ENCODE measurements at regions not wholly inside any gene's neighbourhood (a gene's known extent, or its start where the extent isn't known, plus 50 kb on each side); places are given as distances from the start of the nearest gene placed in this dataset.

DNA sequence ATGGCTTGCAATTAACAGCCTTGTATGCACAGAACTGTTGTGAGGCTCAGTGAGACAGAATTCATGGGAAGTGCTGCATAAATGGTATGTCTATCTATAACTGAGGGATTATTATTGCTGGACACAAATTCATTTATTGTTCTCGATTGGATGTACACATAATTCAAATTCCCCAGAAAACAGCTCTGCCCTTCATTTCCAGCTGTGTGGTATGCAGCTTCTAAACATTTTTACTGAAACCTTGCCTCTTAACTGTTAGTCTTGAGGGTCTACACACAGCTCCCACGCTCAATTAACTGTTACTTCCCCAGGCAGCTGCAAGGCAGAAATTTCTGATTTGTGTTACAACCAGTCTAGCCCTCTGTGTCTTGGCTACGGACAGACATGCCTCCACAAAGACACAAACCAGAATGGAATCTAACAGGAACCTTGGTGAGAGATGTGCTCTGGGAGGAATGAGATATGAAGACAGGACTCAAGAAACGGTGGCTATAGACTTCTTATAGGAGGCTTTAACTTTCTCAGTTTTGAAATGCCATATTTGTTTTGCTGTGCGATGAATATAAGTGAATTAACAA is 139.7 kb upstream of the TBL1XR1 start:
- no peak overlapping the region for H3K9ac ChIP-seq (replicated peaks in 1 of 4; ENCODE audit: extremely low read depth in 1 of 4, low read depth in 3 of 4, low read length in 3 of 4)
- H3K18ac ChIP-seq (ENCODE audit: extremely low read depth, low read length): no peak overlapping the region
- no peak overlapping the region for H2AFZ ChIP-seq (ENCODE audit: low read length)
- ChIA-PET POLR2A (ENCODE audit: partially characterized antibody) (interaction anchor here (1.5 kb wide), 1 partner anchor 20 kb away, joined by 3 read pairs; no protein-coding TSS in a partner anchor), CTCF (ENCODE audit: partially characterized antibody) (interaction anchor here (1.4 kb wide), 1 partner anchor 146 kb away, joined by 3 read pairs; no protein-coding TSS in a partner anchor)
- peaks cover 0 to 3% (median 2%) of the 10 kb centered on the region in 4 experiments; a peak in 6 of 7 replicates for H3K27me3 ChIP-seq (replicated peaks in 1 of 4; ENCODE audit: control insufficient read depth in 3 of 4, extremely low read depth in 1 of 4, insufficient read depth in 3 of 4, low read length in 3 of 4)
- no peak overlapping the region for H2BK20ac ChIP-seq (ENCODE audit: low read length)
- no peaks in the 10 kb centered on the region for H3K4me1 ChIP-seq (replicated peaks in 1 of 4; ENCODE audit: control insufficient read depth in 3 of 4, insufficient read depth in 4 of 4, low read length in 3 of 4)
- H4K8ac ChIP-seq (ENCODE audit: extremely low read depth, insufficient read depth, low read length): no peak overlapping the region
- no peak overlapping the region for H3K4ac ChIP-seq (replicated peaks; ENCODE audit: insufficient read length, low read depth, low read length)
- H2BK15ac ChIP-seq (ENCODE audit: low read length): no peak overlapping the region
- H3K56ac ChIP-seq (replicated peaks; ENCODE audit: insufficient read length, low read depth, low read length): no peak overlapping the region
- no peak overlapping the region for H3K14ac ChIP-seq (ENCODE audit: insufficient read length)
- H3K4me3 ChIP-seq (ENCODE audit: extremely low read depth in 1 of 4, insufficient read depth in 2 of 4, low read depth in 3 of 4, low read length in 4 of 4): no peak overlapping the region
- H2BK12ac ChIP-seq (ENCODE audit: low read depth, low read length): no peak overlapping the region
- H3K9me3 ChIP-seq (ENCODE audit: insufficient read depth in 2 of 2, low read depth in 1 of 2, low read length in 1 of 2): no peaks in the 10 kb centered on the region
- no peak overlapping the region for H3K27ac ChIP-seq (ENCODE audit: low read depth, low read length)
- H3K23ac ChIP-seq (ENCODE audit: insufficient read length): no peak overlapping the region
- FAIRE-seq (no peak), DNase-seq (ENCODE audit: low read depth in 1 of 2, low spot score in 2 of 2) (peak in 1 of 2 experiments; percentile 22)
- no peak overlapping the region for H2AK5ac ChIP-seq (ENCODE audit: low read depth, low read length)
- WGBS, 2 experiments (ENCODE audit: extremely low coverage in 1 of 2, insufficient coverage in 1 of 2, insufficient read length in 1 of 2, insufficient replicate concordance in 2 of 2, low coverage in 1 of 2, low lambda C conversion rate in 2 of 2, missing lambda C conversion rate in 1 of 2): 87% methylated on average over 5 of the region's 5 CpGs; no CpG with 5 or more reads in 1 of the 2 experiments
- H4K5ac ChIP-seq (ENCODE audit: insufficient read length, low read depth, low read length): no peak overlapping the region
- no peak overlapping the region for H4K91ac ChIP-seq (replicated peaks; ENCODE audit: insufficient read length, low read length)
- no peaks in the 10 kb centered on the region for H3K79me1 ChIP-seq (ENCODE audit: low read depth, low read length)
- H3K79me2 ChIP-seq (ENCODE audit: control insufficient read depth in 1 of 2, insufficient read depth in 2 of 2, low read length in 2 of 2): no peaks in the 10 kb centered on the region
- H2BK120ac ChIP-seq (replicated peaks; ENCODE audit: low read depth, low read length): no peak overlapping the region
- H3K23me2 ChIP-seq (ENCODE audit: low read depth, low read length): no peaks in the 10 kb centered on the region
- H2BK5ac ChIP-seq (ENCODE audit: low read depth, low read length): no peak overlapping the region
- no peaks in the 10 kb centered on the region for H3K36me3 ChIP-seq (ENCODE audit: control insufficient read depth in 2 of 4, insufficient read depth in 4 of 4, low read length in 3 of 4)
- no peak overlapping the region for H3K4me2 ChIP-seq (ENCODE audit: insufficient read depth in 1 of 2, low read depth in 2 of 2, low read length in 2 of 2)
- H4K20me1 ChIP-seq (replicated peaks in 1 of 2; ENCODE audit: control insufficient read depth in 1 of 2, insufficient read depth in 2 of 2, low read length in 2 of 2): no peaks in the 10 kb centered on the region
- TF ChIP-seq TAF7 (optimal IDR thresholded peaks at IDR 0.05; ENCODE audit: borderline replicate concordance, low read depth, low read length): no peak
- TF ChIP-seq SP2 (IDR thresholded peaks at IDR 0.05; ENCODE audit: low read length): no peak
- no peak for TF ChIP-seq KDM1A (IDR thresholded peaks at IDR 0.05; ENCODE audit: borderline replicate concordance, low read length)
- no peak for TF ChIP-seq NANOG (IDR thresholded peaks at IDR 0.05; ENCODE audit: insufficient read depth, low read depth, low read length, poor library complexity, severe bottlenecking)
- TF ChIP-seq HDAC2 (IDR thresholded peaks at IDR 0.05; ENCODE audit: borderline replicate concordance in 1 of 2, low read depth in 2 of 2, low read length in 2 of 2): no peak
- TF ChIP-seq EZH2 (IDR thresholded peaks at IDR 0.05; ENCODE audit: low read depth, low read length, severe bottlenecking): no peak
- TF ChIP-seq SAP30 (IDR thresholded peaks at IDR 0.05; ENCODE audit: insufficient read depth, insufficient replicate concordance, low read length): no peak
- no peak for TF ChIP-seq RNF2 (IDR thresholded peaks at IDR 0.05; ENCODE audit: borderline replicate concordance, low read depth, low read length, missing control alignments, poor library complexity, severe bottlenecking)
- TF ChIP-seq RAD21 (IDR thresholded peaks at IDR 0.05 in 1 of 2, conservative IDR thresholded peaks at IDR 0.05 in 1 of 2; ENCODE audit: low read depth in 2 of 2, low read length in 2 of 2): no peak
- TF ChIP-seq YY1 (IDR thresholded peaks at IDR 0.05; ENCODE audit: low read depth, low read length): no peak
- no peak for TF ChIP-seq KDM5A (IDR thresholded peaks at IDR 0.05; ENCODE audit: low read length)
- TF ChIP-seq TEAD4 (IDR thresholded peaks at IDR 0.05; ENCODE audit: low read depth, low read length): no peak
